Esophagus muscularis mucosa (tissue), 4 donors: ENCODE measurements at regions not wholly inside any gene's neighbourhood (a gene's known extent, or its start where the extent isn't known, plus 50 kb on each side); places are given as distances from the start of the nearest gene placed in this dataset.

Experiments
- DNase-seq: peaks from one replicate; pipeline ENCODE4 v3.0.0-alpha.2; 2017; ENCODE audit errors: extremely low spot score
- H3K27ac ChIP-seq, 4 donors: fragments of 200-600 bp; sonication (generic); replicated peaks in 1 of 4; 1 replicate in 3 of 4; 2 replicates in 1 of 4; pipeline ENCODE4 v1.5.1; 2016 to 2019; ENCODE audit warnings: mild to moderate bottlenecking in 1 of 4
- H3K27me3 ChIP-seq, 4 donors: fragments of 200-600 bp; sonication (generic); one replicate each; pipeline versions ENCODE4 v1.5.1 to v1.6.0; 2016 to 2019
- H3K36me3 ChIP-seq, 4 donors: fragments of 200-600 bp; sonication (generic); one replicate each; pipeline ENCODE4 v1.5.1; 2016 to 2019
- H3K4me1 ChIP-seq, 4 donors: fragments of 200-600 bp; sonication (generic); one replicate each; pipeline ENCODE4 v1.5.1; 2016 to 2019
- H3K4me3 ChIP-seq, 4 donors: fragments of 200-600 bp; sonication (generic); 1 replicate in 2 of 4; 2 replicates in 2 of 4; pipeline ENCODE4 v1.5.1; 2016 to 2019; ENCODE audit warnings: mild to moderate bottlenecking in 4 of 4, moderate library complexity in 1 of 4
- H3K9me3 ChIP-seq, 4 donors: fragments of 200-600 bp; sonication (generic); 1 replicate in 3 of 4; 2 replicates in 1 of 4; pipeline ENCODE4 v1.5.1; 2016 to 2019
- CTCF ChIP-seq, 3 experiments: fragments of 200-600 bp in 2 of 3; fragments of 450-650 bp in 1 of 3; sonication (generic) in 2 of 3; IDR thresholded peaks; one replicate each; pipeline ENCODE4 v1.5.1; 2017 to 2019; ENCODE audit warnings: antibody characterized with exemption in 3 of 3, mild to moderate bottlenecking in 2 of 3, moderate library complexity in 1 of 3
- EP300 ChIP-seq: sonication (generic); formaldehyde crosslinking; IDR thresholded peaks from one replicate; pipeline ENCODE4 v1.6.1; 2017; ENCODE audit warnings: antibody characterized with exemption
- POLR2A ChIP-seq: fragments of 450-650 bp; IDR thresholded peaks from one replicate; pipeline ENCODE4 v1.6.1; 2017; ENCODE audit warnings: antibody characterized with exemption, moderate library complexity, mild to moderate bottlenecking, low read depth
- POLR2AphosphoS5 ChIP-seq, 2 donors: sonication (generic); formaldehyde crosslinking; IDR thresholded peaks; one replicate each; pipeline ENCODE4 v1.6.1; 2017; ENCODE audit warnings: antibody characterized with exemption in 2 of 2
- WGBS: methylation state at CpG from one replicate; pipeline ENCODE4 v1.1.5; 2018; 5-methylcytosine and 5-hydroxymethylcytosine counted together
- intact Hi-C: fragments of 100-400 bp; cut with DNase I; formaldehyde crosslinking; loops from one replicate; pipeline ENCODE4 v1.15.1; 2023

DNA sequence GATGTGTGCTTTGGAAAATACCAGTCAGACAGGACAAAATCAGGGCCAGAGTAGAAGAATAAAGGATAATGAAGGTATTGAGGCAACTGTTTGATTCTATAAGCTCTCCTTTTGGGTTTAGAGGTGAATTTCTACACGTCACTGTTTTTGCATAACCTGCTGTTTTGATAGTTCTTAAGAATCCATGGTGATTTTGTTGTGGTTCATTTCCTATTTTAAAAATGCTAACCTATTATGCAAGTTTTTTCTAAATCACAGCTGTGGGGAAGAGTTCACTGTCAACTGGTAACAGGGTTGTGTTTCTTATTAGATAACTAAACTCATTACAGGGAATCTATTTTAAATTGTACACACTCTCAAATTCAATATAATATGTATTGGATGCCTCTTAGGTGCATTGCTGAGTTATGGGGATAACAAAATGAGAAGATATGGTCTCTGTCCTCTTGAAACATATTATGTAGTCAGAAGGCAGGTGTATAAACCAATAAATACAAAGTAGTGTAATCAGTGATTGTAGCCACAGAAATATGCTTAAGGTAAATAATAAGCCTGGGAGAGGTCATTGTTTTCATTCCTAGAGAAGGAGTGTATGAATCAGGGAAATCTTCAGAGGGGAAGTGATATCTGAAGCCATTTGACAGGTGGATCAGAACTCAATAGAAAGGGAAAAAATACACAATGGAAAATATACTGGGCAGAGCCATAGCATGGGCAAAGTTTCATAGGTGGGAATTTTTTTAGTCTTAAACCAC, 192.5 kb downstream of the FAT3 start:
- 75% methylated on average over 1 of the region's 1 CpG for WGBS
- Histone ChIP-seq H3K36me3 (no peaks in the 10 kb centered on the region), H3K27ac (no peak overlapping the region), H3K4me3 (no peak overlapping the region), H3K27me3 (no peaks in the 10 kb centered on the region), H3K9me3 (no peaks in the 10 kb centered on the region), H3K4me1 (peaks cover 0 to 17% (median 9%) of the 10 kb centered on the region in 4 donors)
- DNase-seq, result no peak
- intact Hi-C loops, result no loop called here
- TF ChIP-seq CTCF (IDR thresholded peaks at IDR 0.05), result no peak
- no peak for TF ChIP-seq EP300
- TF ChIP-seq POLR2AphosphoS5 (IDR thresholded peaks at IDR 0.05), result no peak
- TF ChIP-seq POLR2A, result no peak

DNA sequence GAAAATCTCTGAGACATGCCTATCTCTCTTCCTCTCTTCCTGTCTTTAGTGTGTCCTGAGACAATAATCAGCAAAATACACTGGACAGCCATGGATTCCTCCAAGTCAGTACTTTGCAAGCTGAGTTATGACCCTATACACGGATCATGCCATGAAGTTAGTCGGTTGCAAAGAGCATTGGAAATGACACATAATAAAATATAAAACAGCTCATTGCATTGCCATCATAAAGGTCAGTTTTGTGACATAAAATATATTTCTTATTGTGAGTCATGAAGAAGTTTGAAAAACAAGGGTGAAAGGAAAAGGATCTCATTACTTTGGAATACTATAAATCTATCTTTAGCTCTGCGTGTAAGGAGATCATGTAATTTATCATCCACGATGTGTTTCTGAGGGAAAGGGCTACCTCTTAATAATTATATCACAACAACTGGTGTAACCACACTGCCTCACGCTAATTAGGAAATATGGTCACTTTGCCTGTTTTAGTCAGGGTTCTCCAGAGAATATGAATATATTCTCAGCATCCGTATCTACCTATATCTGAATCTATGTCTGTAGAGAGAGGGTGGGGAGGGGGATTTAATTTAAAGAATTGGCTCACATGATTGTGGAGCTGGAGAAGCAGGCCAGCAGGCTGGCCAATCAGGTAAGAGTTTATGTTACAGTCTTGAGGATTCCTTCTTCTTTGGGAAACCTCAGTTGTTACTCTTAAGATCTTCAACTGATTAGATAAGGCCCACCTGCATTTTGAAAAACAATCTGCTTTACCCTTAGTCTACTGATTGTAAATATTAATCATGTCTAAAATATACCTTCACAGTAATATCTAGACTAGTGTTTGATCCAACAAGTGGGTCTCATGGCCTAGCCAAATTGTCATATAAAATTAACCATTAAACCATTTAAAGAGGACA, 198.8 kb downstream of the FAT3 start:
- whole genome bisulfite sequencing, result 94% methylated on average over 6 of the region's 6 CpGs
- intact Hi-C loops, result no loop called here
- Histone ChIP-seq H3K27me3 (no peaks in the 10 kb centered on the region), H3K36me3 (no peaks in the 10 kb centered on the region), H3K27ac (no peak overlapping the region), H3K4me3 (no peak overlapping the region), H3K9me3 (no peaks in the 10 kb centered on the region), H3K4me1 (no peaks in the 10 kb centered on the region)
- no peak for TF ChIP-seq POLR2AphosphoS5 (IDR thresholded peaks at IDR 0.05)
- TF ChIP-seq CTCF (IDR thresholded peaks at IDR 0.05), result no peak
- TF ChIP-seq EP300, result no peak
- TF ChIP-seq POLR2A, result no peak
- no peak for DNase-seq

DNA sequence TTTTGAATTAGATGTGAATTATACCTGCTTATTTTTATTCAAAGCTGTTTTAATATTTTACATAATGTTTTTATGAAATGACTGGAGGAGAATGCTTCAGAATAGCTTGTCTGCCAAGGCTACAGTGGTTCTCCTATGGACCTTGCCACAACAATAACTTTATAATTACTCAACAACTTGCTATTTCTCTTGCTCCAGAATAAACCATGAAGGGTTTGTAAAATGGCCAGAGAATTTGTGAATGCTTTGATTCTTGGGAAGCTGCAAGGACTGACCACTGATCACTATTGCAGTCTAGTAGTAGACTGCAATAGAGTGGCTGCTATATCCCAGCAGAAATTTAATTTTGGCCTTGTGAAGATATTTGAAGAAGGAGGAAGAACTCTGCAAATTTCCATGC, 199.7 kb downstream of the FAT3 start:
- DNase-seq, result no peak
- no peak for TF ChIP-seq POLR2A
- TF ChIP-seq POLR2AphosphoS5 (IDR thresholded peaks at IDR 0.05), result no peak
- no peak for TF ChIP-seq EP300
- no peak for TF ChIP-seq CTCF (IDR thresholded peaks at IDR 0.05)
- intact Hi-C loops, result no loop called here

DNA sequence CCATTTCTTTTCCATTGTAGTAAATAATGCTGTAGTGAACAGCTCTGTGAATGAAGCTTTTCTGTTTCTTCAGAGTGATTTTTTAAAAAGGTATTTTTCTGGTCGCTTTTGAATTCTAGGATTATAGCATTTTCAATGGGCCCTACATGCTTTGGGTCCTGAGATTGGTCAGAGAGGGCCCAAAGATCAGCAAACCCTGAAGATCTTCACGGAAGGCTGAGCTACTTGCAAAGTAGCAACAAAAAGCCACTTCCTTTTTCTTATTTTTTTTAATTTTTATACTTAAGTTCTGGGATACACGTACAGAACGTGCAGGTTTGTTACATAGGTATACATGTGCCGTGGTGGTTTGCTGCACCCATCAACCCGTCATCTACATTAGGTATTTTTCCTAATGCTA, 200.5 kb downstream of the FAT3 start:
- 77% methylated on average over 6 of the region's 6 CpGs for WGBS
- no peaks in the 10 kb centered on the region for H3K27me3 ChIP-seq
- peaks cover 0 to 13% (median 2%) of the 10 kb centered on the region in 4 donors for H3K9me3 ChIP-seq
- no peak overlapping the region for H3K4me3 ChIP-seq
- H3K27ac ChIP-seq, result no peak overlapping the region
- DNase-seq, result no peak
- TF ChIP-seq CTCF (IDR thresholded peaks at IDR 0.05) (no peak), POLR2AphosphoS5 (IDR thresholded peaks at IDR 0.05) (no peak), POLR2A (no peak), EP300 (no peak)
- no peaks in the 10 kb centered on the region for H3K36me3 ChIP-seq
- intact Hi-C loops, result no loop called here
- H3K4me1 ChIP-seq, result no peaks in the 10 kb centered on the region

More for the DNA sequence above, 199.7 kb downstream of the FAT3 start:
- H3K27ac ChIP-seq, result no peak overlapping the region
- no peaks in the 10 kb centered on the region for H3K27me3 ChIP-seq
- peaks cover 0 to 6% (median under 1%) of the 10 kb centered on the region in 4 donors for H3K9me3 ChIP-seq
- no peak overlapping the region for H3K4me3 ChIP-seq
- no peaks in the 10 kb centered on the region for H3K36me3 ChIP-seq
- H3K4me1 ChIP-seq, result no peaks in the 10 kb centered on the region
